ENCODE measurements at regions not wholly inside any gene's neighbourhood (a gene's known extent, or its start where the extent isn't known, plus 50 kb on each side); places are given as distances from the start of the nearest gene placed in this dataset.

DNA sequence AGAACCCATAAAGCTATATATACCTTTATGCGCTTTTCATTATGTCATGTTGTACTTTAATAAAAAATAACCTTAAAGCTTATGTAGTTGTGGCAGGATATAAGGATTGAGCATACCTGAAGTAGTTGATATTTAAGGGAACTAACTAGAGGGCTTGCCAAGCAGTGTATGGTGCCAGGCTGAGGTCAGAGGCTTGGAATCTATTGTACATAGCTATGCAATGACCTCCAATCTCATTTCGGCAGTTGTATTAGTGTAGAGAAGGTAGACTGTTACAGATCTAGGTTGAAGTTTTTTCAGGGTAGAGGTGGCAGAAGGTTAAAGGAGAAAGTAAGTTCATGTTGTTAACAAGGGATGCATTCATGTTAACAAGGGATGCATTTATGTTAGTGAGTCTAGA is 397.7 kb upstream of the HS3ST5 start:
- ATAC-seq: no peak
- ChIA-PET CTCF (no interaction called here), POLR2A (no interaction called here)
- BruUV-seq (replicated peaks): no TSS peak
- Histone ChIP-seq H3K36me3 (ENCODE audit: control insufficient read depth, insufficient read depth, low read length) (no peaks in the 10 kb centered on the region), H3K9me3 (ENCODE audit: control insufficient read depth, insufficient read depth, low read depth, low read length) (no peaks in the 10 kb centered on the region), H3K27me3 (ENCODE audit: control insufficient read depth, insufficient read depth, low read length) (no peaks in the 10 kb centered on the region), H3K4me1 (ENCODE audit: control insufficient read depth, insufficient read depth, low read length) (no peaks in the 10 kb centered on the region), H3K4me3 (ENCODE audit: low read depth in 2 of 2, low read length in 2 of 2) (no peak overlapping the region), H3K27ac (ENCODE audit: low read length) (no peak overlapping the region)
- TF ChIP-seq SIN3A (IDR thresholded peaks at IDR 0.05; ENCODE audit: borderline replicate concordance, insufficient read depth, low read depth, low read length): no peak
- TF ChIP-seq CTCF (IDR thresholded peaks at IDR 0.05): no peak
- no peak for TF ChIP-seq TCF7L2 (IDR thresholded peaks at IDR 0.05; ENCODE audit: low read depth, low read length)
- TF ChIP-seq, protein P1, sequence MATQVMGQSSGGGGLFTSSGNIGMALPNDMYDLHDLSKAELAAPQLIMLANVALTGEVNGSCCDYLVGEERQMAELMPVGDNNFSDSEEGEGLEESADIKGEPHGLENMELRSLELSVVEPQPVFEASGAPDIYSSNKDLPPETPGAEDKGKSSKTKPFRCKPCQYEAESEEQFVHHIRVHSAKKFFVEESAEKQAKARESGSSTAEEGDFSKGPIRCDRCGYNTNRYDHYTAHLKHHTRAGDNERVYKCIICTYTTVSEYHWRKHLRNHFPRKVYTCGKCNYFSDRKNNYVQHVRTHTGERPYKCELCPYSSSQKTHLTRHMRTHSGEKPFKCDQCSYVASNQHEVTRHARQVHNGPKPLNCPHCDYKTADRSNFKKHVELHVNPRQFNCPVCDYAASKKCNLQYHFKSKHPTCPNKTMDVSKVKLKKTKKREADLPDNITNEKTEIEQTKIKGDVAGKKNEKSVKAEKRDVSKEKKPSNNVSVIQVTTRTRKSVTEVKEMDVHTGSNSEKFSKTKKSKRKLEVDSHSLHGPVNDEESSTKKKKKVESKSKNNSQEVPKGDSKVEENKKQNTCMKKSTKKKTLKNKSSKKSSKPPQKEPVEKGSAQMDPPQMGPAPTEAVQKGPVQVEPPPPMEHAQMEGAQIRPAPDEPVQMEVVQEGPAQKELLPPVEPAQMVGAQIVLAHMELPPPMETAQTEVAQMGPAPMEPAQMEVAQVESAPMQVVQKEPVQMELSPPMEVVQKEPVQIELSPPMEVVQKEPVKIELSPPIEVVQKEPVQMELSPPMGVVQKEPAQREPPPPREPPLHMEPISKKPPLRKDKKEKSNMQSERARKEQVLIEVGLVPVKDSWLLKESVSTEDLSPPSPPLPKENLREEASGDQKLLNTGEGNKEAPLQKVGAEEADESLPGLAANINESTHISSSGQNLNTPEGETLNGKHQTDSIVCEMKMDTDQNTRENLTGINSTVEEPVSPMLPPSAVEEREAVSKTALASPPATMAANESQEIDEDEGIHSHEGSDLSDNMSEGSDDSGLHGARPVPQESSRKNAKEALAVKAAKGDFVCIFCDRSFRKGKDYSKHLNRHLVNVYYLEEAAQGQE (IDR thresholded peaks at IDR 0.05; ENCODE audit: insufficient read depth in 1 of 2, low read depth in 2 of 2, low read length in 1 of 2): no peak
- no peak for TF ChIP-seq POLR2AphosphoS5 (IDR thresholded peaks at IDR 0.05; ENCODE audit: low read depth, low read length)
- in situ Hi-C loops (cut with HindIII; ENCODE audit: low pct_unique_long_range_greater_than_20kb, low sequenced_read_pairs) (no loop called here), intact Hi-C loops (cut with micrococcal nuclease; ENCODE audit: unreplicated experiment) (no loop called here)
- DNase-seq (ENCODE audit: low read depth, low spot score): no peak

DNA sequence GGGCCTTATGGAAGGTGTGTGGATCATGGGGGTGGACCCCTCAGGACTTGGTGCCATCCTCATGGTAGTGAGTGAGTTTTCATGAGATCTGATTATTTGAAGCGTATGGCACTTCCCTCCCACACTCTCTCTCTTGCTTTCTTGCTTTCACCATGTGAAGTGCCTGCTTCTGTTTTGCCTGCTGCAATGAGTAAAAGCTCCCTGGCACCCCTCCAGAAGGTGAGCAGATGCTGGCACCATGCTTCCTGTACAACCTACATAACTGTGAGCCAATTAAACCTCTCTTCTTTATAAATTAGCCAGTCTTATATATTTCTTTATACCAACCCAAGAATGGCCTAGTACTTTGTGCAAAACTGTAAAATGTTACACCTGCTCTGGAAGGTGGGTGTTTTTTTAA is 396.8 kb upstream of the HS3ST5 start:
- H3K9me3 ChIP-seq (ENCODE audit: control insufficient read depth, insufficient read depth, low read depth, low read length): no peaks in the 10 kb centered on the region
- ChIA-PET POLR2A (no interaction called here), CTCF (no interaction called here)
- no peak overlapping the region for H3K4me3 ChIP-seq (ENCODE audit: low read depth in 2 of 2, low read length in 2 of 2)
- H3K27ac ChIP-seq (ENCODE audit: low read length): no peak overlapping the region
- in situ Hi-C loops (cut with HindIII; ENCODE audit: low pct_unique_long_range_greater_than_20kb, low sequenced_read_pairs): no loop called here
- DNase-seq (ENCODE audit: low read depth, low spot score): no peak
- H3K4me1 ChIP-seq (ENCODE audit: control insufficient read depth, insufficient read depth, low read length): no peaks in the 10 kb centered on the region
- BruUV-seq (replicated peaks): no TSS peak
- TF ChIP-seq SIN3A (IDR thresholded peaks at IDR 0.05; ENCODE audit: borderline replicate concordance, insufficient read depth, low read depth, low read length) (no peak), POLR2AphosphoS5 (IDR thresholded peaks at IDR 0.05; ENCODE audit: low read depth, low read length) (no peak), TCF7L2 (IDR thresholded peaks at IDR 0.05; ENCODE audit: low read depth, low read length) (no peak), CTCF (IDR thresholded peaks at IDR 0.05) (no peak)
- TF ChIP-seq, protein P1 (IDR thresholded peaks at IDR 0.05; ENCODE audit: insufficient read depth in 1 of 2, low read depth in 2 of 2, low read length in 1 of 2): no peak
- ATAC-seq: no peak
- H3K36me3 ChIP-seq (ENCODE audit: control insufficient read depth, insufficient read depth, low read length): no peaks in the 10 kb centered on the region
- intact Hi-C loops (cut with micrococcal nuclease; ENCODE audit: unreplicated experiment): no loop called here
- H3K27me3 ChIP-seq (ENCODE audit: control insufficient read depth, insufficient read depth, low read length): no peaks in the 10 kb centered on the region
